HAP-1 (cell line): ENCODE measurements at regions not wholly inside any gene's neighbourhood (a gene's known extent, or its start where the extent isn't known, plus 50 kb on each side); places are given as distances from the start of the nearest gene placed in this dataset.
A peak's percentile ranks its signal among the peaks of the same experiment; 100 is the strongest.

Experiments
- DNase-seq, 2 experiments: peaks; one replicate each; pipeline ENCODE4 v3.0.0-alpha.2; 2016 to 2020; ENCODE audit warnings: low spot score in 2 of 2
- H3K27me3 ChIP-seq: fragments of 250-450 bp; sonication (Bioruptor Pico); 2 replicates; pipeline ENCODE4 v1.5.1; 2020; ENCODE audit warnings: low read depth, mild to moderate bottlenecking, moderate library complexity
- H3K36me3 ChIP-seq: fragments of 250-450 bp; sonication (Bioruptor Pico); replicated peaks from 2 replicates; pipeline ENCODE4 v1.5.1; 2020; ENCODE audit warnings: mild to moderate bottlenecking
- H3K4me1 ChIP-seq: fragments of 250-450 bp; sonication (Bioruptor Pico); 2 replicates; pipeline ENCODE4 v1.5.1; 2020; ENCODE audit warnings: mild to moderate bottlenecking
- H3K4me3 ChIP-seq: fragments of 250-450 bp; sonication (Bioruptor Pico); 2 replicates; pipeline ENCODE4 v1.5.1; 2020; ENCODE audit warnings: mild to moderate bottlenecking, moderate library complexity
- H3K9me3 ChIP-seq: fragments of 250-450 bp; sonication (Bioruptor Pico); 2 replicates; pipeline ENCODE4 v1.5.1; 2020; ENCODE audit warnings: mild to moderate bottlenecking, moderate library complexity
- in situ Hi-C: fragments of 300-500 bp; cut with MboI; formaldehyde crosslinking; loops from 3 replicates; pipeline ENCODE4 v1.14.3; 2020; ENCODE audit warnings: low sequenced_read_pairs, inconsistent platforms, mixed read lengths

DNA sequence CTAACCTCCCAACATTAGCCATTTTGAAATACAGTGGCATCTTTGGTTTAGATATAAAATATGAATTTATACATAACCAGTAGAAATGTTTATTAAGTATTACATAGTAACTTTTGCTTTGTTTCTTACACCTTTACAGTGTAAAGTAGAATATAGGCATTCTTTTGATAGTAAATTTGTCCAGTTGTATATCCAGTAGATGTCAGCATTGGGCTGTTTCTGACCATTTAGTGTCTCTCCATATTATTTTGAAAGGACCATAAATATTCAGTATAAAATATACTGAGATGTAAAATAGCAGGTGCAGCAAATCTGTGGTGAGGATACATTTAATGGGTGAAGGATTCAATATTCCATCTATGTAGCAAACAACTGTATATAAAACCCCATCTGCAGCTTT, 115.8 kb upstream of the ZRANB2 start:
- H3K4me3 ChIP-seq: no peak overlapping the region

DNA sequence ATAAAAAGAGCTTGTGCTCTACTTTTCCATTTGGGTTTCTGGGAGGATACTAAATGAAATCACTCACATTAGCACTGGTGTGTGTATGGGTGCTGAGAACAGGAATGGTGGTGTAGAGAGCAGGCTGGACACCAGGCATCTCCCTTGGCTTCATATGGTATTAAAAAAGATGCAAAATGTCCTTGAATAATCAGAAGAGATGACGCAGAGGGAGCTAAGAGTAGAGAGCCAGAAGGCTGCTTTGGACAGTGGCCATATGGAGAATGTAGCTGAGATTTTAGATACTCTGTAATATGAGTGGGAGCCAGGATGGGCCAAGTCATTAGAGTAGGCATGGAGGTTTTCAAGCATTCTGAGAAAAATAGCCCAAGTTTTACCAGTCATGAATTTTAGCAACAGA, 112.3 kb upstream of the ZRANB2 start:
- no peak for DNase-seq
- no peaks in the 10 kb centered on the region for H3K36me3 ChIP-seq
- in situ Hi-C loops: no loop called here

More for the DNA sequence above, 115.8 kb upstream of the ZRANB2 start:
- no peaks in the 10 kb centered on the region for H3K9me3 ChIP-seq
- DNase-seq: peak in 1 of 2 experiments; percentile 21
- in situ Hi-C loops: no loop called here
- H3K36me3 ChIP-seq: no peaks in the 10 kb centered on the region
- no peaks in the 10 kb centered on the region for H3K4me1 ChIP-seq
- no peaks in the 10 kb centered on the region for H3K27me3 ChIP-seq

DNA sequence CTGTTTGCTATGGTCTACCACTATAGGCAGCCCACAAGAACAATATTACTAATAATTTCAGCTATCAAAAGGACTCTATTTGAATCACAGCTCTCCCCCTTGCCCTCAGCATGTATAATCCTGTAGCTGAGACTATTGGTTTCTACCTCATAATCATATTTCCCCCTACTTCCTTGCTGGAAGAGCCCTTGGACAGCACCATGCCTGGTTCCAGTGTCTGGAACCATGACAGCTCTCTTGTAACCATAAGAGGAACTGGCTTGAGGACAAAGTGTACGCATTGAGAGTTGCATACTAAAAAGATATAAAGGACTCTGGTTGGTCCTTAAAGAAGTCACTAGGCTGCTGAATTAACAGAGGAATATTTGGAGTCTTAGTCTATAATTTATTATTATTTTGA, 110.7 kb upstream of the ZRANB2 start:
- no peak for DNase-seq
- Histone ChIP-seq H3K27me3 (no peaks in the 10 kb centered on the region), H3K4me1 (no peaks in the 10 kb centered on the region), H3K9me3 (no peaks in the 10 kb centered on the region), H3K36me3 (no peaks in the 10 kb centered on the region), H3K4me3 (no peak overlapping the region)
- in situ Hi-C loops: no loop called here

More for the DNA sequence above, 112.3 kb upstream of the ZRANB2 start:
- H3K4me1 ChIP-seq: no peaks in the 10 kb centered on the region
- no peaks in the 10 kb centered on the region for H3K9me3 ChIP-seq
- H3K4me3 ChIP-seq: no peak overlapping the region
- H3K27me3 ChIP-seq: no peaks in the 10 kb centered on the region

- Histone ChIP-seq H3K27me3 (no peaks in the 10 kb centered on the region), H3K4me1 (no peaks in the 10 kb centered on the region), H3K4me3 (no peak overlapping the region), H3K9me3 (no peaks in the 10 kb centered on the region), H3K36me3 (no peaks in the 10 kb centered on the region)
- DNase-seq: no peak
- in situ Hi-C loops: no loop called here
These were observed 110.0 kb upstream of the ZRANB2 start for GRCh38 chr1:71190843-71191242.

- H3K9me3 ChIP-seq: no peaks in the 10 kb centered on the region
These were observed 103.6 kb upstream of the ZRANB2 start for GRCh38 chr1:71184410-71184809.

DNA sequence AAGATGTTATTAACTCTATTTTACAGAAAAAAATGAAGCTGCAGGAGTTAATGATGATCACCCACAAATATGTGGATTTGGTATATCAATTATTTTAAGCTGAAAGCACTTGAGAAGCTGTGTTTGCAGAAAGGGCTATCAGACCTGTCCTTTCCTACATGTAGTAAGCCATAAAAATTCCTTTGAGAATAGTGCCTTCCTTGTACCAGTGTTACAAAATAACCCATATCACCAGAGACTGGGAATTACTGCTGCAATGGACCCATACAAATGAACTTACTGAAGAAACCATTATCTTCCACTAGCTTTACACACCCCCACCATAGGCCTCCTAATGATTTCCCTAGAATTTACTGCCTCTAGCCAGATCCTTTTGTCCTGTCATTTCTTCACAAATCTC, 99.2 kb upstream of the ZRANB2 start:
- no peaks in the 10 kb centered on the region for H3K4me1 ChIP-seq
- in situ Hi-C loops: no loop called here
- H3K4me3 ChIP-seq: no peak overlapping the region
- no peaks in the 10 kb centered on the region for H3K36me3 ChIP-seq
- H3K27me3 ChIP-seq: no peaks in the 10 kb centered on the region
- DNase-seq: no peak
- no peaks in the 10 kb centered on the region for H3K9me3 ChIP-seq

More at GRCh38 chr1:71184410-71184809, 103.6 kb upstream of the ZRANB2 start:
- Histone ChIP-seq H3K4me3 (no peak overlapping the region), H3K4me1 (no peaks in the 10 kb centered on the region), H3K27me3 (no peaks in the 10 kb centered on the region), H3K36me3 (no peaks in the 10 kb centered on the region)
- no peak for DNase-seq
- in situ Hi-C loops: no loop called here

GRCh38 chr1:71170925-71171324, 90.1 kb upstream of the ZRANB2 start:
- no peak for DNase-seq
- no peaks in the 10 kb centered on the region for H3K36me3 ChIP-seq
- in situ Hi-C loops: no loop called here
- H3K9me3 ChIP-seq: no peaks in the 10 kb centered on the region
- no peak overlapping the region for H3K4me3 ChIP-seq
- no peaks in the 10 kb centered on the region for H3K27me3 ChIP-seq
- H3K4me1 ChIP-seq: no peaks in the 10 kb centered on the region; the same call in none of the 2 replicates

GRCh38 chr1:71167505-71167904, 86.7 kb upstream of the ZRANB2 start:
- no peaks in the 10 kb centered on the region for H3K36me3 ChIP-seq
- no peak for DNase-seq
- in situ Hi-C loops: no loop called here
- no peaks in the 10 kb centered on the region for H3K9me3 ChIP-seq
- no peak overlapping the region for H3K4me3 ChIP-seq
- H3K4me1 ChIP-seq: no peaks in the 10 kb centered on the region; the same call in none of the 2 replicates
- no peaks in the 10 kb centered on the region for H3K27me3 ChIP-seq

DNA sequence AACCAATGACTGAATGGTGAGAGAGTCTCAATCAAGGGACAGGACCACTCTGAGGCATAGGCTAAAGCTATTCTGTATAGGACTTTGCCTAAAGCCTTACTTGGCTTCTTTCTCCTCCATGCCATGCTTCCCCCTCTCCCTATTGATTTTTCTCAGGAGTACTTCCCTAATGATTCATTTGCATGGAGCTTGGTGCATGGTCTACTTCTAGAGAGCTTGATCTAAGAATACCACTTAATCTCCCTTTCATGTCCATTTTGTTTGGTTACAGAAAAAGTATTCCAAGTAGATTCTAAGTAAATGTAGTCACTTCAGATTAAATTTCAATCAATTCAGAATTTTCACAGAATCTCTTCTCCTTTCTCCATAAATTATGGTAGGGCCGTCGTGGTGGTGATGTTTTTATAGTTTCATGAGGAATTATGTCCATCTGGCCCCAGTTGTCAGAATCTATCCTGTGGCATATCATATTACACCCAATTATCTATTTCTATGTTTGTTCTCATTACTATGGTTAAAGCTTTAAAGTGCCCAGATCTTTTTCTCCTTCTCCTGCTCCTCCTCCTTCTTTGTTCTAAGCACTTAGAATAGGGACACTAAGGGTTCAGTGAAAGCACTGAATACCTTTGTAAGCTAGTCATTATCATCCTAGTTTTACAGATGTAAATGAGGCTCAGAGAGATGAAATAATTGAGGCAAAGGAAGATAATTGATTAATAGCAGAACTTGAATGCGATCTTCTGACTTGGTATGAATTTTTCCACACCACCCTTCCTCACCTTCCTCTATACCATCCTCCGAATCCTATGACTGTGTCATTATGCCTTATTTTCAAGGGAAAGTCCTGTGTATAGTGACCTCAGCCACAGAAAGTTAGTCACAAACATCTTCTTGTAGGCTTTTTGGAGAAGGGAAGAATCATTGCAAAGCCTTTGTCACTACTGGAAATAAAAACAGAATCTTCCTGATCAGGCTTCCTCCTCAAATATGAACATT, 85.6 kb upstream of the ZRANB2 start:
- Histone ChIP-seq H3K4me3 (no peak overlapping the region), H3K36me3 (no peaks in the 10 kb centered on the region), H3K27me3 (no peaks in the 10 kb centered on the region), H3K4me1 (no peaks in the 10 kb centered on the region; the same call in none of the 2 replicates), H3K9me3 (no peaks in the 10 kb centered on the region)
- peak in 1 of 2 experiments; percentile 21 for DNase-seq
- in situ Hi-C loops: no loop called here

DNA sequence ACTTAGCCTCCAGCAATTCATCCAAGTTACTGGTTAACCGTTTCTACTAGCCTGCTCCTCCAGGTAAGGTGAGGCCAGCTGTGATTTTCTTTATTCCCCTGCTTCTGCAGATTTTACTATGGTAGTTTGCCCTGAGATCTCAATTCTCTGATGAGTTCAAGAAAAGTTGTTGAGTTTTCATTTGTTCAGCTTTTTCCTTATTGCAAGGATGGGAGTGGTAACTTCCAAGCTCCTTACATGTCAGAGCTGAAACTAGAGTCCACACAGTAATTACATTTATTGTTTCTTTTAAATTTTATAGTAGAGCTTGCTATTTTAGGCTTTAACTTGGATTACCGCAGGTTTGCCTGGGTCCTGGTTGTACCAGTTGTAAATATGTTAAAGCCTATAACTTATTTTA, 76.9 kb upstream of the ZRANB2 start:
- H3K9me3 ChIP-seq: no peaks in the 10 kb centered on the region
- no peaks in the 10 kb centered on the region for H3K4me1 ChIP-seq
- no peak overlapping the region for H3K4me3 ChIP-seq
- no peaks in the 10 kb centered on the region for H3K36me3 ChIP-seq
- no peak for DNase-seq
- no peaks in the 10 kb centered on the region for H3K27me3 ChIP-seq
- in situ Hi-C loops: no loop called here

- H3K4me3 ChIP-seq: no peak overlapping the region
- no peaks in the 10 kb centered on the region for H3K36me3 ChIP-seq
- DNase-seq: no peak
- H3K4me1 ChIP-seq: no peaks in the 10 kb centered on the region
- no peaks in the 10 kb centered on the region for H3K27me3 ChIP-seq
- in situ Hi-C loops: no loop called here
- no peaks in the 10 kb centered on the region for H3K9me3 ChIP-seq
These were observed 76.3 kb upstream of the ZRANB2 start for GRCh38 chr1:71157151-71157550.

DNA sequence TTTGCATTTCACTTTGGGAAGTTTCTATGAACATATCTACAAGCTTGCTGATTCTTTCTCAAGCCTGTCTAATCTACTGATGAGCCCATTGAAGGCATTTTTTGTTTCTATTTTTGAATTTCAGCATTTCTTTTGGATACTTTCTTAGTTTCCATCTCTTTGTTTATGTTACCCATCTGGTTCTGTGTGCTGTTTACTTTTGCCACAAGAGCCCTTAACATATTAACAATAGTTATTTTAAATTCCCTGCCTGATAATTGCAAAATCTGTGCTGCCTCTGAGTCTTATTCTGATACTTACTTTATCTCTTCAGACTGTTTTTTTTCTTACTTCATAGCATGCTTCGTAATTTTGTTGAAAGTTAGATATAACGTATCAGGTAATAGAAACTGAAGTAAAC, 75.8 kb upstream of the ZRANB2 start:
- in situ Hi-C loops: no loop called here
- Histone ChIP-seq H3K4me1 (no peaks in the 10 kb centered on the region), H3K36me3 (no peaks in the 10 kb centered on the region), H3K4me3 (no peak overlapping the region), H3K9me3 (no peaks in the 10 kb centered on the region), H3K27me3 (no peaks in the 10 kb centered on the region)
- DNase-seq: no peak

DNA sequence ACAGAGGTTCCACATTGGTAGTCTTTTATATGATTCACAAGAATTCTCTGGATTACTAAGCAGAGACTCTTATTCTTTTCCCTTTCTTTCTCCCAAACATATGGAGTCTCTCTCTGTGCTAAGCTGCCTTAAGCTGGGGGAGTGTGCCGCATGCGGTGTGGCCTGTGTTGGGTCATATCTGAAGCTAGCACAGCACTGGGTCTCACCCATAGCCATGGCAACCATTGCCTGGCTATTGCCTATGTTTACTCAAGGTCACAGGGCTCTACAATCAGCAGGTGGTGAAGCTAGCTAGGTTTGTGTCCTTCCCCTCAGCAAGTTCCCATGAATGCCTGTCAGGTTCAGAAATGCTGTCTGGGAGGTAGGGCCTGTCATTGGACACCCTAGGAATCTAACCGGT, 73.6 kb upstream of the ZRANB2 start:
- Histone ChIP-seq H3K27me3 (no peaks in the 10 kb centered on the region), H3K4me3 (no peak overlapping the region), H3K9me3 (no peaks in the 10 kb centered on the region), H3K4me1 (no peaks in the 10 kb centered on the region), H3K36me3 (no peaks in the 10 kb centered on the region)
- in situ Hi-C loops: no loop called here
- DNase-seq: no peak

DNA sequence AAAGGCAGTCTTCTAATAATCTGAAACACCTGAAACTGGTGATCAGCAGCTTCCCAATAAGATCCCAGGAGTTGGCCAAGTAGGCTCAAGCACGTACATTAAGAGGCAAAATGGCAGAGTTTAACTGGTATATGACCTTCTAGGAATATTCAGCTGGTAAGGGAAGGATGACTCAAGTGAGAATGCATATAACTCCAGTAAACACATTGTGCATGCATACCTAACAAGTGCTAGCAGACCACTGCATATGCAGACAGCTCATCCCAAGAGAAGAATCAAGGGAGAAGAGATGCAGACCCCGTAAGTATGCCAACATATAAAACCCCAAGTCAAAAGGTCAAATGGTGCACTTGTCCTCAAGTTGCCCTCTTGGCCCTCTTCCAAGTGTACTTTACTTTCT, 73.0 kb upstream of the ZRANB2 start:
- DNase-seq: no peak
- no peaks in the 10 kb centered on the region for H3K27me3 ChIP-seq
- no peak overlapping the region for H3K4me3 ChIP-seq
- in situ Hi-C loops: no loop called here
- no peaks in the 10 kb centered on the region for H3K9me3 ChIP-seq
- no peaks in the 10 kb centered on the region for H3K36me3 ChIP-seq
- H3K4me1 ChIP-seq: no peaks in the 10 kb centered on the region
